Activated T-helper 2 cell treated with anti-CD3 and anti-CD28 coated beads, Interferon-gamma antibody, Interleukin-2, Interleukin-4, amounts not matched to agents 10 μg/mL and 5 μg/mL and 100 μg/mL, durations not matched to agents 14 hours and 24 hours and 36 hours (primary cell): ENCODE measurements at regions not wholly inside any gene's neighbourhood (a gene's known extent, or its start where the extent isn't known, plus 50 kb on each side); places are given as distances from the start of the nearest gene placed in this dataset.

Experiments used
- DNase-seq: peaks from one replicate; pipeline ENCODE4 v3.0.0; 2021; ENCODE audit warnings: low spot score
- H3K27ac Mint-ChIP-seq: one replicate; pipeline ENCODE4 v1.8.0; 2021; ENCODE audit warnings: mixed read lengths
- H3K27me3 Mint-ChIP-seq: one replicate; pipeline ENCODE4 v1.8.0; 2021; ENCODE audit warnings: low read depth, mixed read lengths
- H3K36me3 Mint-ChIP-seq: one replicate; pipeline ENCODE4 v1.8.0; 2021; ENCODE audit warnings: low read depth, mixed read lengths
- H3K4me1 Mint-ChIP-seq: one replicate; pipeline ENCODE4 v1.8.0; 2021; ENCODE audit warnings: low read depth, mixed read lengths
- H3K4me3 Mint-ChIP-seq: one replicate; pipeline ENCODE4 v1.8.0; 2021; ENCODE audit warnings: low read depth, mild to moderate bottlenecking, moderate library complexity, mixed read lengths
- H3K9me3 Mint-ChIP-seq: one replicate; pipeline ENCODE4 v1.8.0; 2021; ENCODE audit warnings: mixed read lengths
- intact Hi-C: fragments of 100-400 bp; cut with micrococcal nuclease; formaldehyde crosslinking; loops from one replicate; pipeline ENCODE4 v1.15.1; 2023

DNA sequence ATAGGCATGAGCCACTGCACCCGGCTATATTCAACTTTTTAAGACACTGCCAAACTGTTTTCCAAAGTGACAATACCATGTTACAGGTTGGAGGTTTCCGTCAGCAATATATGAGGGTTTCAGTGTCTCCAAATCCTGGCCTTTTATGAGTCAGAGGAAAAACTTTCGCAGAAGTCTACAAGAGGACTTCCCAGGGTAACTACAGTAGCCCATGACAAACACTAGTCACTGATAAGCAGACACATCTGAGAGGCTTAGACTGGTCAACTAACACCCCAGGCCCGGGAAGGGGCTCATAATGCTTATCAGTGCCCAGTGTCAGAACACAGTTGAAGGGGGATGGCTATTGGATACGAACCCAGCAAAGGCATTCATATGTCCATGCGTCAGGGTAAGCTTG, 85.4 kb downstream of the SOX4 start:
- H3K4me3 Mint-ChIP-seq = no peak overlapping the region
- H3K9me3 Mint-ChIP-seq = no peaks in the 10 kb centered on the region
- H3K27me3 Mint-ChIP-seq = no peaks in the 10 kb centered on the region
- intact Hi-C loops = no loop called here
- no peaks in the 10 kb centered on the region for H3K4me1 Mint-ChIP-seq
- H3K27ac Mint-ChIP-seq = no peak overlapping the region
- DNase-seq = no peak
- H3K36me3 Mint-ChIP-seq = no peaks in the 10 kb centered on the region

DNA sequence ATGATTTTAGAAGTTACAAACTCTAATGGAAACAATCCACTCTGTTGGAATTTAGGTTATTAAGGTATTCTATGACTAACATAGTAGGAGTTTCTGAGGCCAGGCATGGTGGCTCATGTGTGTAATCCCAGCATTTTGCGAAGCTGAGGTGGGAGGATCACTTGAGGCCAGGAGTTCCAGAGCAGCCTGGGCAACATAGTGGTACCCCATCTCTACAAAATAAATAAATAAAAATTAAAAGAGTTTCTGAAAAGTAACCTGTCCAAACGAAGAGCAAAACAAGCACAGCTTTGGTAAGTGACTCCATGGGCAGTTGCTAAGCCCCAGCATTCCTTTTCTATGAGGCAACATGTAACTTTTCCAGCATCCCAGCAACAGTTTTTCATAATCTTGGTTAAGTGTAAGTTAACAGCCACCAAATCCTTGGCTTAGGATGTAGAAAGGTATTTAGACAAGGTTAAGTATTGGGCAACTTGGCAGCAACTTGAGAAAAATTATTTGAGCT, 86.3 kb downstream of the SOX4 start:
- Mint-ChIP-seq H3K4me3 (no peak overlapping the region), H3K4me1 (no peaks in the 10 kb centered on the region), H3K27me3 (no peaks in the 10 kb centered on the region), H3K9me3 (no peaks in the 10 kb centered on the region), H3K36me3 (no peaks in the 10 kb centered on the region), H3K27ac (no peak overlapping the region)
- intact Hi-C loops = no loop called here
- DNase-seq = no peak

DNA sequence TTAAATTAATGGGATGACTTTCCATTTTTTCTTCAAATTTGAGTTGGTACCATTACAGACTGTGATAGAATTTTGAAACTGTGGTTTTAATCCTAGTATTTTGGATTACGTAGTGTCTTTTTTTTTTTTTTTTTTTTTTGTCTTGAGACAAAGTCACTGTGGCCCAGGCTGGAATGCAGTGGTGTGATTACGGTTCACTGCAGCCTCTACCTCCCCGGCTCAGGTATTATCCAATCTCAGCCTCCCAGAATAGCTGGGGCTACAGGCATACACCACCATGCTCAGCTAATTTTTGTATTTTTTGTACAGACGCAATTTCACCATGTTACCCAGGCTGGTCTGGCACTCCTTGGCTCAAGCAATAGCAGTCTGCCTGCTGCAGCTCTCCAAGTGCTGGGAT, 87.1 kb downstream of the SOX4 start:
- Mint-ChIP-seq H3K4me1 (no peaks in the 10 kb centered on the region), H3K27me3 (no peaks in the 10 kb centered on the region), H3K27ac (no peak overlapping the region), H3K9me3 (no peaks in the 10 kb centered on the region), H3K36me3 (no peaks in the 10 kb centered on the region), H3K4me3 (no peak overlapping the region)
- intact Hi-C loops = no loop called here
- DNase-seq = no peak

DNA sequence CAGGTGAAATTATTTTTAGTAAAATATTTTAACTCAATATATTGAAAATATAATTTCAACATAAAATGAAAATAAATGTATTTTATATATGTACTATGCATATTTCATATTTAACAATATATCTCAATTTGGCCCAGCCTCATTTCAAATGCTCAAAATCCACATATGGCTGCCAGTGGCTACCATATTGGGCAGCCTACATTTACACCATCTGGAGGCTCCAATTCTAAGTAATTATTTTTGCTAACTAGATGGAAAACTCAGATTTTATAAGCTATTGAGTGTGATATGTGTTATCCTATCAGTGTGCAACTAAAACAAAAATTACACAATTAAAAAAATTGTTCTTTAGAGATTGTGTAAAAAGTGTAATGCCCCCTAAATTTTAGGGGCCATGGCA, 96.9 kb downstream of the SOX4 start:
- no peaks in the 10 kb centered on the region for H3K27me3 Mint-ChIP-seq
- DNase-seq = no peak
- H3K9me3 Mint-ChIP-seq = peaks cover 7% of the 10 kb centered on the region
- H3K27ac Mint-ChIP-seq = no peak overlapping the region
- H3K4me1 Mint-ChIP-seq = no peaks in the 10 kb centered on the region
- no peak overlapping the region for H3K4me3 Mint-ChIP-seq
- intact Hi-C loops = no loop called here
- H3K36me3 Mint-ChIP-seq = no peaks in the 10 kb centered on the region

DNA sequence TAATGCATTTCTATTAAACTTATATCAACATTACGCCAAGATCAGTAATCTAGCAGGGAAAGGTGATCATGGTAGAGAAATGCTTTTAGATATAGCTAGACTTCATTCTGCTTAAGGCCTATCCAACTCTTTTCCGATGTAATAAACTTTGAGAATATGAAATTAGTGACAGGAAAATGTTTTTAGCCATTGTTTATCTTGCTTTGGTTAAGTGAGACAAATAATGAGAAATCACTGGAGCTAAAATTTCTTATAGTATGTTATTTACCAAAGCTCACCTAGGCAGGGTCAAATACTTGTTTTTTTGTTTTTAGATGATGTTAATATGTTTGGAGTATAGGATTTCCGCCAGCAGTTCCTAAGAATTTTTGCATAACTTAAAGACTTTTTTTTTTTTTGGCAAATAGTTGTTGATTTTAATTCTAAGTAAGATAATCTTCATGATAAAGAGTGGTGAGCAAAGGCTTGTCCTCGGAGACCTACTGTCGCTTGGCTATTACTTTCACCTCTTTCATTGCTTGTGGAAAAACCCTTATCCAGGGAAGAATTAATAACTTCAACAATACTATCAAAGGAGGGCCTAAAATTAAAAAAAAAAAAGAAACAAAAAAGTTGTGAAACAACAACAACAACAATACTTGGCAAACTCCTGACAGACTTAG, 98.3 kb downstream of the SOX4 start:
- no peaks in the 10 kb centered on the region for H3K4me1 Mint-ChIP-seq
- H3K4me3 Mint-ChIP-seq = no peak overlapping the region
- no peak overlapping the region for H3K27ac Mint-ChIP-seq
- no peaks in the 10 kb centered on the region for H3K36me3 Mint-ChIP-seq
- intact Hi-C loops = no loop called here
- H3K9me3 Mint-ChIP-seq = peaks cover 7% of the 10 kb centered on the region
- DNase-seq = no peak
- H3K27me3 Mint-ChIP-seq = no peaks in the 10 kb centered on the region

DNA sequence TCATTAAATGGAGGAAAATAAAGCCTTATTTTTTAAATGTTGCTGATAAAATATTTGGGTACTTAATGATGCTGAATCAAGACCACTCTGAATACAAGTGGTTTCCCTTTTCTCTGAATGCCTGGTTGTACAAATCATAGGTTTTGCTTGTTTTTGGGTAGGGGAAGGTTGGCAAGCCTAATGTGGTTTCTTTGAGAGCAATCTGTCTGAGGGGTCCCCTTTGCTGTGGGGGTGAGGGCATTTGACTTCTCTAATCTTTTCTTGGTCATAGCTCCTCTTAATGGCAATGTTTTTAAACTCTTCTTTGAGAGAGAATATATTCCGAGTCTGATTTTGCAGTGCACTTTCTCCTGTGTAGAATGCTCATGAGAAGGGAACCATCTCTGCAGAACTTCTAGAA, 99.2 kb downstream of the SOX4 start:
- Mint-ChIP-seq H3K4me1 (no peaks in the 10 kb centered on the region), H3K9me3 (peaks cover 3% of the 10 kb centered on the region), H3K4me3 (no peak overlapping the region), H3K27ac (no peak overlapping the region), H3K27me3 (no peaks in the 10 kb centered on the region), H3K36me3 (no peaks in the 10 kb centered on the region)
- intact Hi-C loops = no loop called here
- DNase-seq = no peak

DNA sequence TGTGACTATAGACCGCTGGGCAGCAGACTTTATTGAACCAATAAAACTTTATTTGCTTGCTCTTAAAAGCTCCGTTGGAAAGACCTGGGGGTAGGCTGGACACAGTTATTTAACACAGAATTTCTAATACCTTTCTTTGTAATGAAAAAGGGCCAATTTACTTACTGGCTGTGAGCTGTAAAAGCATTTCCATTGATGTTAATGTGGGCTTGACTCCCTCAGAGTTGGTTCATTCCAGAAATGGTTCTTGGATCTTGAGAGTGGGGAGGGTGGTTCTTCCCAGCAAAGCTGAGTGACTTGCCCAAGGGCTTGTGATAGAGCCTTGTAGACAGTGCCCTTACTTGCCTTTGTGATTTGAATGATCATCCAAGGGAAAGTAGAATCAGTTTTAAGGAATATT, 100.6 kb downstream of the SOX4 start:
- Mint-ChIP-seq H3K4me1 (no peaks in the 10 kb centered on the region), H3K9me3 (no peaks in the 10 kb centered on the region), H3K27me3 (no peaks in the 10 kb centered on the region), H3K4me3 (no peak overlapping the region), H3K27ac (no peak overlapping the region), H3K36me3 (no peaks in the 10 kb centered on the region)
- intact Hi-C loops = no loop called here
- no peak for DNase-seq

DNA sequence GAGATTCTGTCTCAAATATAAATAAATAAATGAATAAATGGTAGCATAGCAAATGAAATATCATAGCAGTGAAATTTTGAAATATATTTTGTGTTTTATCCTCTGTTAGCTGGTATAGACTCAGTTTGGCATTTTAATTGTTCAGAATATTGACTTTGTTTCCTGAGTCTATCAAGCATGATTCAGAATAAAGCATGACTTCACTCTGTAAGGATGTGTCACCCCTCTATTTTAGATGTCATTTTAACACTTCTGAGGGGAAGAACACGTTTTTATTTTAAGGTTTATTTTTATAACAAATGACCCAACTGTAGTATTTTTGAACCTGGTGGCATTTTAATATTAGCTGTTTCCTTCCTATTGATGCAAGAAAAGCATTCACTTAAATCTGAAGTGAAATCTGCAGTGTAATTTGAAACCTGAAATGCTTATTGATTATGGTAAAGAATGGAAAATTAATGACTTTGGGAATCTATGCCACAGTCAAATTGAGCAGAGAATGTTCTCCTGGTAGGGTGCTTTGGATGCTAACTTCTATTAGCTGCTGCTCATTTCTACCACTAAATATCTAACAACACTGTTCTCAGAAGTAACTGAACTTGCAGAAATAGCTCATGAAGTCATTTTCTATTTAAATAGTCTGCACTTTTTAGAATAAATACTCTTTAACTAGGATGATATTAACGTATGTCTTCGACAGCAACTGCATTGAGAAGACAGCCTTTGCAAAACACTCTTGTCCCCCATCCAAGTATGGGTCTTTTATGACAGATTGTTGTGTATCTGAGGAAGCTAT, 114.2 kb downstream of the SOX4 start:
- Mint-ChIP-seq H3K4me1 (peaks cover 1% of the 10 kb centered on the region), H3K9me3 (no peaks in the 10 kb centered on the region), H3K27ac (no peak overlapping the region), H3K36me3 (no peaks in the 10 kb centered on the region), H3K27me3 (peaks cover 3% of the 10 kb centered on the region), H3K4me3 (no peak overlapping the region)
- DNase-seq = no peak
- intact Hi-C loops = no loop called here

DNA sequence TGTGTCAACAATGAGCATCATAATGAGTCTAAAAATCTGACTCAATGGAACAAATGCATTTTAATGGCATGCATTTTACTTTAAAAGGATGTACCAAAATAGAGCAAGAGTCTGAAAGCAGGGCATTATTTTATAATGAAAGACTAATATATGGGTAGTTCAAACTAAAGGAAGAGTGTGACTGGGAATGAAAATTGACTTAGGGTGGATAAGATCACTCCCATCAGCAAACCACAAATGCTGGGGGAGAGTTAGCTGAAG, 114.7 kb downstream of the SOX4 start:
- Mint-ChIP-seq H3K4me3 (no peak overlapping the region), H3K36me3 (no peaks in the 10 kb centered on the region), H3K9me3 (no peaks in the 10 kb centered on the region), H3K27me3 (peaks cover 3% of the 10 kb centered on the region), H3K27ac (no peak overlapping the region), H3K4me1 (peaks cover 1% of the 10 kb centered on the region)
- intact Hi-C loops = no loop called here
- no peak for DNase-seq

DNA sequence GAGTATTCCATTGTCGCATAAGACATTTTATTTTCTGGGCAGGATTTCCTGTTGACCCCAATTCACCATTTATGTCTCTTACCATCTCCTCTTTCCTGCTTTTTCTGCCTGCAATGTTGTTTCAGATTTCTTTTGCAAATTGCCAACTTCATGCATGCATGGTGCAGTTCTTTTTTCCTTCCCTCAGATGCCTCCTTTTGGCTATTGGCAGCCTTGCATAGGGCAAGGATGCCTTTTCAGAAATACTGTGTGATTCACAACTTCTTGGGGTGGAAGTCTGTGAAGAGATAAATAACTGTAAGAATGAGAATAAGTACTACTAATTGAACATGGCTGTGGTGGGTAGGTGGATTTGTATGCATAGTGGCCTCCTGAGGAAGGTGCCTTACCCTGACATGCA, 116.7 kb downstream of the SOX4 start:
- H3K4me1 Mint-ChIP-seq = peaks cover 1% of the 10 kb centered on the region
- no peak for DNase-seq

DNA sequence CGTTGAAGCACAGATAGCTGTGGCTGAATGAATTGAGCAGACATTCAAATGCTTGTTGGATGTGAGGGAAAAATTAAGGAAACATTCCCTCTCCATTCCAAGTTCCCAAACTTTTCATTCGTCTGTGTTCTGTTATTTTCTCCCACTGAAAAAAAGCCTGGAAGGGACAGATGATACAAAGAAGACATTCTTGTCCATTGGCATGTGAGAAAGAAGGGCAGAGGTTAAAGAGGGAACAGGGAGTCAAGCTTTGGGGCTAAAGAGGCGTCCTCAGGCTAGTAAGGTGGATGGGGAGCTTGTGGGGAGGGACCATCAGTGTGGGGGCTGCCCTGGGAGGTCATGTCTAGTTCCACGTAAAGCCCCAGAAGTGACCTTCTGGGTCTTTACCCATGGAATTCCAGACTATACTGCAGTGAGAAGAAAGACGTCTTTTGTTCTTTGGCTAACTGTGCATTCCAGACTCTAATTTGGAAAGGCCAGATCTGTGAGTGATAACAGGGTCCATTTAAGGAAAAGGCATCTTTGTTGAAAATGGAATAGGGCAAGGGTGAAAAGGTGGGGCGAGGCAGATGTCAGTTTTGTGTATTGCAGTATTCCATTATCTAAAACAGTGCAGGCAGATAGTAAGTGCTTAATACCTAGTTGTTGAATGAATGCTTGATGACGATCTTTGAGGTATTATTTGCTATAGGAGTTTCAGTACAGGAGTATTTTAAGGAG, 117.5 kb downstream of the SOX4 start:
- H3K36me3 Mint-ChIP-seq = no peaks in the 10 kb centered on the region
- peaks cover 3% of the 10 kb centered on the region for H3K27me3 Mint-ChIP-seq
- H3K27ac Mint-ChIP-seq = no peak overlapping the region
- DNase-seq = no peak
- H3K9me3 Mint-ChIP-seq = no peaks in the 10 kb centered on the region
- H3K4me3 Mint-ChIP-seq = no peak overlapping the region
- H3K4me1 Mint-ChIP-seq = peaks cover 1% of the 10 kb centered on the region
- intact Hi-C loops = no loop called here

More for the DNA sequence above, 116.7 kb downstream of the SOX4 start:
- H3K9me3 Mint-ChIP-seq = no peaks in the 10 kb centered on the region
- no peak overlapping the region for H3K4me3 Mint-ChIP-seq
- intact Hi-C loops = no loop called here
- peaks cover 3% of the 10 kb centered on the region for H3K27me3 Mint-ChIP-seq
- no peak overlapping the region for H3K27ac Mint-ChIP-seq
- H3K36me3 Mint-ChIP-seq = no peaks in the 10 kb centered on the region

DNA sequence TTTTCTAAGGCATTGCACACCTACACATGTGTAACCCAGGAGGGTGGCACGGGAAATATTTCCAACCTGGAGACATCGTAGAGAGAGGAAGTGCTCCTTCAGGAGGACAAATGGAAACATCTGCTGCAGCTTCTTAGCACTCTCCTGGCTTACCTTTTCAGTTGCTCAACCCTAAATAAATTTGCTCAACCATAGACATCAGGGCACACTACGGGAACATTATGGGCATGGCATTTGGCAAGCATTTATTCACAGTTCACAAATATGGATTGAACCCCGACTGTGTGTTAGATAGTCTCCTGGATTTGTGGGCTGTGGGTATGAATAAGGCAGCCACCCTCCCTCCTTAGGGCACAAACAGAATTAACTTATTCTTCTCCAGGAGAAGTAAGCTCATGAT, 118.7 kb downstream of the SOX4 start:
- no peak overlapping the region for H3K4me3 Mint-ChIP-seq
- H3K4me1 Mint-ChIP-seq = peaks cover 1% of the 10 kb centered on the region
- DNase-seq = no peak

DNA sequence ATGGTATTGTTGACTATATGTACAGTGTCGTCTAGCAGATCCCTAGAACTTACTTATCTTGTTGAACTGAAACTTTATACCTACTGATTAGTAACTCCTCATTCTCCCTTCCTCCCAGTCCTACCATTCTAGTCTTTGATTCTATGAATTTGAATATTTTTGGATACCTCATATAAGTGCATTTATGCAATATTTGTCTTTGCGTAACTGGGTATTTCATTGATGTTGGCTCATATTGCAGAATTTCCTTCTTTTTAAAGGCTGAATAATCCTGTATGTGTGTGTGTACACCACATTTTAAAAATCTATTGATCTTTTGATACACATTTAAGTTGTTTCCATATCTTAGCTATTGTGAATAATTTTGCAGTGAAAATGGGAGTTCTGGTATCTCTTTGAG, 119.9 kb downstream of the SOX4 start:
- Mint-ChIP-seq H3K27ac (no peak overlapping the region), H3K9me3 (no peaks in the 10 kb centered on the region), H3K27me3 (peaks cover 3% of the 10 kb centered on the region), H3K4me1 (peaks cover 1% of the 10 kb centered on the region), H3K4me3 (no peak overlapping the region), H3K36me3 (no peaks in the 10 kb centered on the region)
- intact Hi-C loops = no loop called here
- no peak for DNase-seq

More for the DNA sequence above, 118.7 kb downstream of the SOX4 start:
- H3K27me3 Mint-ChIP-seq = peaks cover 3% of the 10 kb centered on the region
- H3K9me3 Mint-ChIP-seq = no peaks in the 10 kb centered on the region
- H3K36me3 Mint-ChIP-seq = no peaks in the 10 kb centered on the region
- intact Hi-C loops = no loop called here
- no peak overlapping the region for H3K27ac Mint-ChIP-seq
